PC-9 (cell line): ENCODE measurements at regions not wholly inside any gene's neighbourhood (a gene's known extent, or its start where the extent isn't known, plus 50 kb on each side); places are given as distances from the start of the nearest gene placed in this dataset.

Experiments used
- BruUV-seq: library from RNA; stranded (reverse); fragments of 400-500 nt; replicated peaks from 2 replicates; lab custom pipeline; 2021; lab: Mats Ljungman, UMichigan
- CTCF ChIA-PET: fragments of 300-600 bp; sonication (Branson Sonifier 250); formaldehyde crosslinking; loops from one replicate; lab custom pipeline; 2022; ENCODE audit warnings: antibody characterized with exemption; lab: Charles Lee
- POLR2A ChIA-PET: fragments of 300-600 bp; sonication (Branson Sonifier 250); formaldehyde crosslinking; loops from one replicate; lab custom pipeline; 2022; ENCODE audit warnings: antibody characterized with exemption; ENCODE audit not compliant: unreplicated experiment; lab: Charles Lee
- DNase-seq, 2 experiments: peaks; one replicate each; pipeline versions ENCODE4 v3.0.0 to v3.0.0-alpha.2; 2015 to 2022; ENCODE audit warnings: mixed read lengths in 1 of 2
- H2AFZ ChIP-seq: fragments of 200-600 bp; sonication (generic); 2 replicates; pipeline ENCODE4 v1.8.1; 2017; ENCODE audit warnings: antibody characterized with exemption
- H3F3A ChIP-seq: fragments of 200-600 bp; sonication (generic); 2 replicates; pipeline ENCODE4 v1.8.1; 2017; ENCODE audit warnings: antibody characterized with exemption, mild to moderate bottlenecking, low read depth; ENCODE audit not compliant: insufficient read depth
- H3K27ac ChIP-seq: fragments of 200-600 bp; sonication (generic); 2 replicates; pipeline ENCODE4 v1.6.1; 2016; ENCODE audit warnings: mixed run types
- H3K27me3 ChIP-seq: fragments of 200-600 bp; sonication (generic); 2 replicates; pipeline ENCODE4 v1.6.1; 2016; ENCODE audit warnings: low read depth, mixed run types; ENCODE audit not compliant: insufficient read depth
- H3K36me3 ChIP-seq: fragments of 200-600 bp; sonication (generic); 2 replicates; pipeline ENCODE4 v1.6.1; 2016; ENCODE audit warnings: low read depth, mixed run types
- H3K4me1 ChIP-seq: fragments of 200-600 bp; sonication (generic); replicated peaks from 2 replicates; pipeline ENCODE4 v1.6.1; 2016; ENCODE audit warnings: mixed run types; ENCODE audit not compliant: insufficient read depth
- H3K4me2 ChIP-seq: fragments of 200-600 bp; sonication (generic); 2 replicates; pipeline ENCODE4 v1.6.1; 2017; ENCODE audit warnings: mixed run types
- H3K4me3 ChIP-seq: fragments of 200-600 bp; sonication (generic); 2 replicates; pipeline ENCODE4 v1.6.1; 2016; ENCODE audit warnings: mixed run types
- H3K79me2 ChIP-seq: fragments of 200-600 bp; sonication (generic); 2 replicates; pipeline ENCODE4 v1.6.1; 2017; ENCODE audit warnings: low read depth, mixed run types
- H3K9me2 ChIP-seq: fragments of 200-600 bp; sonication (generic); 2 replicates; pipeline ENCODE4 v1.8.1; 2017; ENCODE audit warnings: mild to moderate bottlenecking; ENCODE audit not compliant: insufficient read depth
- H3K9me3 ChIP-seq: fragments of 200-600 bp; sonication (generic); 2 replicates; pipeline ENCODE4 v1.8.1; 2016; ENCODE audit warnings: low read depth; ENCODE audit not compliant: insufficient read depth
- H4K20me1 ChIP-seq: fragments of 200-600 bp; sonication (generic); 2 replicates; pipeline ENCODE4 v1.8.1; 2017; ENCODE audit not compliant: insufficient read depth
- EZH2 ChIP-seq: fragments of 200-600 bp; sonication (generic); IDR thresholded peaks from 2 replicates; pipeline ENCODE4 v1.8.0; 2017; ENCODE audit warnings: antibody characterized with exemption, low read depth
- intact Hi-C: fragments of 100-400 bp; cut with micrococcal nuclease; formaldehyde crosslinking; loops from one replicate; pipeline ENCODE4 v1.10.0; 2022; ENCODE audit not compliant: unreplicated experiment
- TF ChIP-seq, protein P1 (sequence below): fragments of 200-600 bp; sonication (generic); conservative IDR thresholded peaks from 2 replicates; pipeline ENCODE4 v1.6.1; 2017; ENCODE audit warnings: mixed run types, antibody characterized with exemption, mild to moderate bottlenecking, moderate library complexity

DNA sequence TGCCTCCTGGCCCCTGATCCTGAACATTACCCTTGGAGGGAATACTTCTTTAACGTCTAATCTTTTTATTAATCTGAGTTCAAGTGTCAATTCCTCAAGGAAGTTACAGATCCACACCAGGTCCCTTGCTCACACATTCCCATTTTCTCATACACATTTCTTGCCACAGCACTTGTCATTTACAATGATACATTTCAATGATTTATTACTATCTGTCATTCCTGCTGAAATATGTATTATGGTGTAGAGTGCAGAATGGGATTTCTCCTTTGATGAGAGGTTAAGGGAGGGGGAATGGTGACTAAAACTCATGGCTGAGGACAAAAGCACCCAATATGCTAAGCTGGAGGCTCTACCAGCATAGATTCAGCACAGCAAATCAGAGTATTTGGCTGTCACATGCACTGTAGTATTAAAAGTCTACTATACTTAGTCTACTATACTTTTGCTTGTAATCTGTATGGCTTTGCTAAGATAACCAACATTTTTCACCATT lies 982.5 kb downstream of the TTLL7 start:
- Histone ChIP-seq H2AFZ (no peak overlapping the region), H3K9me2 (no peaks in the 10 kb centered on the region), H3F3A (no peaks in the 10 kb centered on the region), H3K79me2 (no peaks in the 10 kb centered on the region), H3K27me3 (no peaks in the 10 kb centered on the region), H4K20me1 (no peaks in the 10 kb centered on the region), H3K36me3 (no peaks in the 10 kb centered on the region), H3K27ac (no peak overlapping the region), H3K9me3 (peaks cover 5% of the 10 kb centered on the region; the same call in 1 of the 2 replicates), H3K4me3 (no peak overlapping the region), H3K4me1 (no peaks in the 10 kb centered on the region), H3K4me2 (no peak overlapping the region)
- intact Hi-C loops = no loop called here
- POLR2A ChIA-PET = no interaction called here
- TF ChIP-seq, protein P1, sequence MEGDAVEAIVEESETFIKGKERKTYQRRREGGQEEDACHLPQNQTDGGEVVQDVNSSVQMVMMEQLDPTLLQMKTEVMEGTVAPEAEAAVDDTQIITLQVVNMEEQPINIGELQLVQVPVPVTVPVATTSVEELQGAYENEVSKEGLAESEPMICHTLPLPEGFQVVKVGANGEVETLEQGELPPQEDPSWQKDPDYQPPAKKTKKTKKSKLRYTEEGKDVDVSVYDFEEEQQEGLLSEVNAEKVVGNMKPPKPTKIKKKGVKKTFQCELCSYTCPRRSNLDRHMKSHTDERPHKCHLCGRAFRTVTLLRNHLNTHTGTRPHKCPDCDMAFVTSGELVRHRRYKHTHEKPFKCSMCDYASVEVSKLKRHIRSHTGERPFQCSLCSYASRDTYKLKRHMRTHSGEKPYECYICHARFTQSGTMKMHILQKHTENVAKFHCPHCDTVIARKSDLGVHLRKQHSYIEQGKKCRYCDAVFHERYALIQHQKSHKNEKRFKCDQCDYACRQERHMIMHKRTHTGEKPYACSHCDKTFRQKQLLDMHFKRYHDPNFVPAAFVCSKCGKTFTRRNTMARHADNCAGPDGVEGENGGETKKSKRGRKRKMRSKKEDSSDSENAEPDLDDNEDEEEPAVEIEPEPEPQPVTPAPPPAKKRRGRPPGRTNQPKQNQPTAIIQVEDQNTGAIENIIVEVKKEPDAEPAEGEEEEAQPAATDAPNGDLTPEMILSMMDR = no peak
- no peak for TF ChIP-seq EZH2
- no peak for DNase-seq
- no TSS peak for BruUV-seq
- CTCF ChIA-PET = no interaction called here

DNA sequence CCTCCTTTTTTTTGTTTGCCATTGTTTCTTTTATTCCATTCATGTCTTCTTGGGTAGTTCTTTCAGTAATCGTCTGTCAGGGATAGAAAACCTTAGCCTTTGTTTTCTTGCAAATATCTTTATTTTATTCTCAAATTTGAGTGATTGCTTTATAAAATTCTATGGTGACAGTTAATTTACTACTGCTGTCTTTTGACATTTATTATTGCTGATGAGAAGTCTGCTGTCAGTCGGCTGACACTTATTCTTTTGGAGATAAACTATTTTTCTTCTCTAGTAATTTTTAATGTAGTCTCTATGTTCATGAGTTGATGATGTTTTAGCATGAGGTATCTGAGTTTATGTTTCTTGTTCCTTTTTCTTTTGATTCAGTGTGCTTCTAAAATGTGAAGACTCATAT lies 983.8 kb downstream of the TTLL7 start:
- no peak overlapping the region for H3K4me2 ChIP-seq
- DNase-seq = no peak
- H3K9me2 ChIP-seq = no peaks in the 10 kb centered on the region
- H3K27ac ChIP-seq = no peak overlapping the region
- POLR2A ChIA-PET = no interaction called here
- H3K27me3 ChIP-seq = no peaks in the 10 kb centered on the region
- no peaks in the 10 kb centered on the region for H3K36me3 ChIP-seq
- intact Hi-C loops = no loop called here
- H3K79me2 ChIP-seq = no peaks in the 10 kb centered on the region
- CTCF ChIA-PET = no interaction called here
- H3K9me3 ChIP-seq = peaks cover 1% of the 10 kb centered on the region; the same call in 1 of the 2 replicates
- TF ChIP-seq, protein P1 = no peak
- no peak for TF ChIP-seq EZH2
- no peak overlapping the region for H3K4me3 ChIP-seq
- no peaks in the 10 kb centered on the region for H3F3A ChIP-seq
- no peaks in the 10 kb centered on the region for H4K20me1 ChIP-seq
- no peaks in the 10 kb centered on the region for H3K4me1 ChIP-seq
- BruUV-seq = no TSS peak
- H2AFZ ChIP-seq = no peak overlapping the region

DNA sequence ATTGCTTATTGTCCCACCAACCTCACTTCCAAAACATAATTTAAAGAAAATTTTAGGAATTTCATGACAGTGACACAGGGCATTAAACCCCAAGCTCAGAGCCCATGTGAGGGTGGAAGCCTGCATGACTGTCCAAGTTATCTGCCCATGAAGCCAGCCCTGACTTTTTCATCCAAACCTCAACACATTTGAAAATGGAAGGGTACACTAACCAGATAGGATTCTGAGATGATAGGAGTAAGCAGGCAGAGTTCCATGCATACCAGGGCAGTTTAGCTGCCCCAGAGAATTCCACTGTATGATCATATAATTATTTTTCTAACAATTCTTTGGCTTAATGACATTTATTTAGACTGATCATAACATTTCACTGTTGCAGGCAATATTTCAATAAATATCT lies 986.0 kb downstream of the TTLL7 start:
- TF ChIP-seq, protein P1 = no peak
- no peak for TF ChIP-seq EZH2

More for the DNA sequence above, 986.0 kb downstream of the TTLL7 start:
- intact Hi-C loops = no loop called here
- ChIA-PET POLR2A (no interaction called here), CTCF (no interaction called here)
- Histone ChIP-seq H3K36me3 (no peaks in the 10 kb centered on the region), H2AFZ (no peak overlapping the region), H3K4me3 (no peak overlapping the region), H3K9me2 (no peaks in the 10 kb centered on the region), H3K27me3 (no peaks in the 10 kb centered on the region), H3K9me3 (no peaks in the 10 kb centered on the region), H3F3A (no peaks in the 10 kb centered on the region), H4K20me1 (no peaks in the 10 kb centered on the region), H3K4me2 (no peak overlapping the region), H3K79me2 (no peaks in the 10 kb centered on the region), H3K27ac (no peak overlapping the region), H3K4me1 (no peaks in the 10 kb centered on the region)
- BruUV-seq = no TSS peak
- no peak for DNase-seq
